ENCODE measurements at regions not wholly inside any gene's neighbourhood (a gene's known extent, or its start where the extent isn't known, plus 50 kb on each side); places are given as distances from the start of the nearest gene placed in this dataset.
A peak's percentile ranks its signal among the peaks of the same experiment; 100 is the strongest.

DNA sequence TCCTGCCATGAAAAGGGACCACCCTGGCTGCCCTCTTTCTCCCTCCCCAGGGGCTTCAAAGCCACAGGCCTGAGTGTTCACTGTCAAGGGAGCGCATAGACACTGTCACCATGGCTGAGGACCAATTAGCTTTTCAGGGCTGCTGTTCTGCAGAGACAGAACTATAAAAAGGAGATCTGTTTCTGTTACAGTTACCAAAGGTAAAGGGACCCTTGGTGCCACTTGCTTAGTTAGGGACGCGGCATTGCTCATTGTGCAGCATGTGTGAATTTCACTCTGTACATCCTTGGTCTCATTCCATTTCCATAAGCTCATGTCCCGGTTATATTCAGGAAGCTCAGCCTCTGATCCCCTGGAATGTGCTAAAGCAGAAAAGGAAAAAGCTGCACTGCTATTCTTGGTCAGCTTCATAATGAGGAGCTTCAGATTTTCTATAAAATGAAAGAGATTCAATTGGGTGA lies 55.5 kb upstream of the RNF152 start:
- ATAC-seq (ENCODE audit: low read depth in 2 of 2) (no peak), DNase-seq (no peak)
- no peak overlapping the region for H3K27ac ChIP-seq (ENCODE audit: insufficient read depth, low read length, poor library complexity, severe bottlenecking)
- H3K4me3 ChIP-seq (ENCODE audit: low read depth, low read length): no peak overlapping the region
- H3K9me3 Mint-ChIP-seq: peaks cover 0 to 3% (median 0%) of the 10 kb centered on the region in 7 donors
- peaks cover 25% of the 10 kb centered on the region for H3K27me3 Mint-ChIP-seq
- peaks cover 7 to 12% (median 8%) of the 10 kb centered on the region in 4 donors for H3K4me1 Mint-ChIP-seq
- no peaks in the 10 kb centered on the region for H3K36me3 ChIP-seq (ENCODE audit: control insufficient read depth, insufficient read depth, low read length)
- no peaks in the 10 kb centered on the region for H3K36me3 Mint-ChIP-seq
- H3K9me3 ChIP-seq (ENCODE audit: control insufficient read depth in 2 of 2, low read length in 2 of 2): no peaks in the 10 kb centered on the region
- H3K27me3 ChIP-seq (ENCODE audit: control insufficient read depth, insufficient read depth, low read length): peaks cover 4% of the 10 kb centered on the region
- peak overlapping the region in 1 of 4 donors; percentile 13 for H3K4me3 Mint-ChIP-seq
- H3K4me1 ChIP-seq (ENCODE audit: control insufficient read depth, insufficient read depth, low read length, poor library complexity, severe bottlenecking): no peaks in the 10 kb centered on the region
- H3K27ac Mint-ChIP-seq: no peak overlapping the region

- Histone ChIP-seq H3K4me3 (ENCODE audit: low read depth, low read length) (no peak overlapping the region), H3K27ac (ENCODE audit: insufficient read depth, low read length, poor library complexity, severe bottlenecking) (no peak overlapping the region), H3K36me3 (ENCODE audit: control insufficient read depth, insufficient read depth, low read length) (no peaks in the 10 kb centered on the region), H3K4me1 (ENCODE audit: control insufficient read depth, insufficient read depth, low read length, poor library complexity, severe bottlenecking) (no peaks in the 10 kb centered on the region), H3K9me3 (ENCODE audit: control insufficient read depth in 2 of 2, low read length in 2 of 2) (no peaks in the 10 kb centered on the region), H3K27me3 (ENCODE audit: control insufficient read depth, insufficient read depth, low read length) (peaks cover 4% of the 10 kb centered on the region)
- H3K27ac Mint-ChIP-seq: no peak overlapping the region
- H3K4me1 Mint-ChIP-seq: peaks cover 4 to 8% (median 5%) of the 10 kb centered on the region in 4 donors
- peaks cover 0 to 4% (median 0%) of the 10 kb centered on the region in 7 donors for H3K9me3 Mint-ChIP-seq
- peaks cover 25% of the 10 kb centered on the region for H3K27me3 Mint-ChIP-seq
- H3K4me3 Mint-ChIP-seq: no peak overlapping the region
- no peaks in the 10 kb centered on the region for H3K36me3 Mint-ChIP-seq
- ATAC-seq (ENCODE audit: low read depth in 2 of 2) (no peak), DNase-seq (no peak)
These were observed 53.6 kb upstream of the RNF152 start for GRCh38 chr18:61946449-61946848.

DNA sequence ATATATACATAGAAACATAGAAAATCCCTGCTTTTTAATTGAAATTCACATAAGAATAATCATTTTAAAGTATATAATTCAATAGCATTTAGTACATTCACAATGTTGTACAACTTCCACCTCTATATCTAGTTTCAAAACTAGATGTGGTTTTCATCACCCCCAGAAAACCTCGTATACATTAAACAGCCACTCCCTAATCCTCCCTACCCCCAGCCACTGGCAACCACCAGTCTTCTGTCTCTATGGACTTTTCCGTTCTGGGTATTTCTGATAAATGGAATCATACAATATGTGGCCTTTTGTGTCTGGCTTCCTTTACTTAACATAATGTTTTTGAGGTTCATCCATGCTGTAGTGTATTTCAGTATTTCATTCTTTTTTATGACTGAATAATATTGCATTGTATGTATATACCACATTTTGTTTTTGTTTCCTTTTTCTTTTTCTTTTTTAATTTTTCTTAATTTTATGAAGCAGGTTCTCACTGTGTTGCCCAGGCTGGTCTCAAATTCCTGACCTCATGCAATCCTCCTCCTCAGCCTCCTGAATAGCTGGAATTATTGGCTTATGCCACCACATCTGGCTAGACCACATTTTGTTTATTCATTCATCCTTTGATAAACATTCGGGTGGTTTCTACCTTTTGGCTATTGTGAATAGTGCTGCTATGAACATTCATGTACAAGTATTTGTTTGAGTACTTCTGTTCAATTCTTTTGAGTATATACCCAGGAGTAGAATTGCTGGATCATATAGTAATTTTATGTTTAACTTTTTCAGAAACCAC lies 50.6 kb upstream of the RNF152 start:
- no peak overlapping the region for H3K27ac ChIP-seq (ENCODE audit: insufficient read depth, low read length, poor library complexity, severe bottlenecking)
- no peaks in the 10 kb centered on the region for H3K36me3 Mint-ChIP-seq
- no peaks in the 10 kb centered on the region for H3K4me1 ChIP-seq (ENCODE audit: control insufficient read depth, insufficient read depth, low read length, poor library complexity, severe bottlenecking)
- ATAC-seq (ENCODE audit: low read depth in 2 of 2): no peak
- H3K4me3 ChIP-seq (ENCODE audit: low read depth, low read length): no peak overlapping the region
- H3K4me3 Mint-ChIP-seq: no peak overlapping the region
- H3K4me1 Mint-ChIP-seq: peaks cover 4 to 8% (median 5%) of the 10 kb centered on the region in 4 donors
- H3K27me3 Mint-ChIP-seq: peaks cover 33% of the 10 kb centered on the region
- H3K36me3 ChIP-seq (ENCODE audit: control insufficient read depth, insufficient read depth, low read length): no peaks in the 10 kb centered on the region
- no peak overlapping the region for H3K27ac Mint-ChIP-seq
- H3K27me3 ChIP-seq (ENCODE audit: control insufficient read depth, insufficient read depth, low read length): peaks cover 4% of the 10 kb centered on the region
- no peak for DNase-seq
- H3K9me3 Mint-ChIP-seq: peaks cover 0 to 4% (median 0%) of the 10 kb centered on the region in 7 donors
- no peaks in the 10 kb centered on the region for H3K9me3 ChIP-seq (ENCODE audit: control insufficient read depth in 2 of 2, low read length in 2 of 2)
